ENCODE measurements at regions not wholly inside any gene's neighbourhood (a gene's known extent, or its start where the extent isn't known, plus 50 kb on each side); places are given as distances from the start of the nearest gene placed in this dataset.

- TF ChIP-seq NR1H2 (CRISPR knock-in tag; IDR thresholded peaks at IDR 0.05): no peak
- TF ChIP-seq, protein P1, sequence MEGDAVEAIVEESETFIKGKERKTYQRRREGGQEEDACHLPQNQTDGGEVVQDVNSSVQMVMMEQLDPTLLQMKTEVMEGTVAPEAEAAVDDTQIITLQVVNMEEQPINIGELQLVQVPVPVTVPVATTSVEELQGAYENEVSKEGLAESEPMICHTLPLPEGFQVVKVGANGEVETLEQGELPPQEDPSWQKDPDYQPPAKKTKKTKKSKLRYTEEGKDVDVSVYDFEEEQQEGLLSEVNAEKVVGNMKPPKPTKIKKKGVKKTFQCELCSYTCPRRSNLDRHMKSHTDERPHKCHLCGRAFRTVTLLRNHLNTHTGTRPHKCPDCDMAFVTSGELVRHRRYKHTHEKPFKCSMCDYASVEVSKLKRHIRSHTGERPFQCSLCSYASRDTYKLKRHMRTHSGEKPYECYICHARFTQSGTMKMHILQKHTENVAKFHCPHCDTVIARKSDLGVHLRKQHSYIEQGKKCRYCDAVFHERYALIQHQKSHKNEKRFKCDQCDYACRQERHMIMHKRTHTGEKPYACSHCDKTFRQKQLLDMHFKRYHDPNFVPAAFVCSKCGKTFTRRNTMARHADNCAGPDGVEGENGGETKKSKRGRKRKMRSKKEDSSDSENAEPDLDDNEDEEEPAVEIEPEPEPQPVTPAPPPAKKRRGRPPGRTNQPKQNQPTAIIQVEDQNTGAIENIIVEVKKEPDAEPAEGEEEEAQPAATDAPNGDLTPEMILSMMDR (IDR thresholded peaks at IDR 0.05): no peak
- no peak for TF ChIP-seq IRF2 (CRISPR knock-in tag; IDR thresholded peaks at IDR 0.05; ENCODE audit: borderline replicate concordance, low read depth)
- no peak for TF ChIP-seq SMAD3 (CRISPR knock-in tag; IDR thresholded peaks at IDR 0.05; ENCODE audit: borderline replicate concordance)
Measured at GRCh38 chr20:22368235-22368634, 216.1 kb downstream of the FOXA2 start.
